Activated naive CD8-positive, alpha-beta T cell treated with anti-CD3 and anti-CD28 coated beads for 36 hours (primary cell): ENCODE measurements at regions not wholly inside any gene's neighbourhood (a gene's known extent, or its start where the extent isn't known, plus 50 kb on each side); places are given as distances from the start of the nearest gene placed in this dataset.

Experiments
- DNase-seq: peaks from one replicate; pipeline ENCODE4 v3.0.0; 2021
- H3K27ac Mint-ChIP-seq: one replicate; pipeline ENCODE4 v1.8.0; 2022; ENCODE audit warnings: mild to moderate bottlenecking, moderate library complexity, mixed read lengths
- H3K27me3 Mint-ChIP-seq: one replicate; pipeline ENCODE4 v1.8.0; 2022; ENCODE audit warnings: mild to moderate bottlenecking, mixed read lengths
- H3K36me3 Mint-ChIP-seq: one replicate; pipeline ENCODE4 v1.8.0; 2021; ENCODE audit warnings: mild to moderate bottlenecking, mixed read lengths
- H3K4me1 Mint-ChIP-seq: one replicate; pipeline ENCODE4 v1.8.0; 2021; ENCODE audit warnings: mixed read lengths
- H3K4me3 Mint-ChIP-seq: one replicate; pipeline ENCODE4 v1.8.0; 2022; ENCODE audit warnings: mild to moderate bottlenecking, moderate library complexity, mixed read lengths
- H3K9me3 Mint-ChIP-seq: one replicate; pipeline ENCODE4 v1.8.0; 2022; ENCODE audit warnings: mixed read lengths

DNA sequence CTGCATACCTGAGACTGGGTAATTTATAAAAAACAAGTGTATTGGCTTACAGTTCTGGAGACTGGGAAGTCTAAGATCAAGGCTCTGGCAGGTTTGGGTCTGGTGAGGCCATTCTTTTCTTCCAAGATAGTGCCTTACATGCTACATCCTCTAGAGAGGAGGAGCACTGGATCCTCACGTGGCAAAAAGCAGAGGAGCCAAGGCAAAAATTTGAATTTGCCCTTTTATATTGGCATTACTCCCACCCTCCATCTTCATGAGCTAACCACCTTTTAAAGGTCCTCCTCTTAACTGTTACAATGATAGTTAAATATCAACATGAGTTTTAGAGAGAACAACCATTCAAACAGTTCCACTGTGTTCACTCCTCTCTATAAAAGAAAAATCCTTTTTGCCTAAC is 286.3 kb upstream of the SEL1L start:
- DNase-seq, result no peak
- no peaks in the 10 kb centered on the region for H3K36me3 Mint-ChIP-seq
- peaks cover 3% of the 10 kb centered on the region for H3K9me3 Mint-ChIP-seq
- no peaks in the 10 kb centered on the region for H3K27me3 Mint-ChIP-seq
- H3K27ac Mint-ChIP-seq, result no peak overlapping the region
- no peak overlapping the region for H3K4me3 Mint-ChIP-seq
- no peaks in the 10 kb centered on the region for H3K4me1 Mint-ChIP-seq

- Mint-ChIP-seq H3K9me3 (peaks cover 4% of the 10 kb centered on the region), H3K4me3 (no peak overlapping the region), H3K4me1 (no peaks in the 10 kb centered on the region), H3K36me3 (no peaks in the 10 kb centered on the region), H3K27me3 (no peaks in the 10 kb centered on the region), H3K27ac (no peak overlapping the region)
- no peak for DNase-seq
Observed at GRCh38 chr14:81826081-81826480, 292.4 kb upstream of the SEL1L start.

DNA sequence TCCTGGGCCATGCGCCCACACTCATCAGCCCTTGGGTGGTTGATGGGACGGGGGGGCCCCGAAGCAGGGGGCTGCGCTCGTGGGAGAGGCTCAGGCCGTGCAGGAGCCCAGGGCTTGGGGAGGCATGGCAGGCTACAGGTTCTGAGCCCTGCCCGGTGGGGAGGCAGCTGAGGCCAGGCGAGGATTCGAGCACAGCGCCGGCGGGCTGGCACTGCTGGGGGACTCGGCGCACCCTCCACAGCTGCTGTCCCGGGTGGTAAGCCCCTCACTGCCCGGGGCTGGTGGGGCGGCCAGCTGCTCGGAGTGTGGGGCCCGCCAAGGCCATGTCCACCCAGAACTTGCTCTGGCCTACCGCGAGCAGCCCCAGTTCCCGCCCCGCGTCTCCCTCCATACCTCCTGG is 295.8 kb upstream of the SEL1L start:
- no peak overlapping the region for H3K27ac Mint-ChIP-seq
- H3K36me3 Mint-ChIP-seq, result no peaks in the 10 kb centered on the region
- peaks cover 1% of the 10 kb centered on the region for H3K9me3 Mint-ChIP-seq
- no peak overlapping the region for H3K4me3 Mint-ChIP-seq
- no peaks in the 10 kb centered on the region for H3K4me1 Mint-ChIP-seq
- no peak for DNase-seq
- H3K27me3 Mint-ChIP-seq, result no peaks in the 10 kb centered on the region

GRCh38 chr14:81831128-81831820 is 297.6 kb upstream of the SEL1L start:
- Mint-ChIP-seq H3K4me3 (no peak overlapping the region), H3K27me3 (no peaks in the 10 kb centered on the region), H3K27ac (no peak overlapping the region), H3K36me3 (no peaks in the 10 kb centered on the region), H3K9me3 (peaks cover 8% of the 10 kb centered on the region), H3K4me1 (no peaks in the 10 kb centered on the region)
- no peak for DNase-seq

- Mint-ChIP-seq H3K4me1 (no peaks in the 10 kb centered on the region), H3K36me3 (no peaks in the 10 kb centered on the region), H3K9me3 (peaks cover 7% of the 10 kb centered on the region), H3K4me3 (no peak overlapping the region), H3K27ac (no peak overlapping the region), H3K27me3 (no peaks in the 10 kb centered on the region)
- no peak for DNase-seq
Observed at GRCh38 chr14:81834308-81834707, 300.7 kb upstream of the SEL1L start.

DNA sequence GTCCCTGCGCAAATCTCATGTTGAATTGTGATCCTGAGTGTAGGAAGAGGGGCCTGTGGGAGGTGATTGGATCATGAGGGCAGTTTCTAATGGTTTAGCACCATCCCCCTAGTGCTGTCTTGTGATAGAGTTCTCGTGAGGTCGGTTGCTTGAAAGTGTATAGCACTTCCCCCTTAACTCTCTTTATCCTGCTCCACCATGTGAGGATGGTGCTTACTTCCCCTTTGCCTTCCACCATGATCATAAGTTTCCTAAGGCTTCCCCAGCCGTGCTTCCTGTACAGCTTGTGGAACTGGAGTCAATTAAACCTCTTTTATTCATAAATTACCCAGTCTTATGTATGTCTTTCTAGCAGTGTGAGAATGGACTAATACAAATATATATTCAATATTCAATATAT is 303.7 kb upstream of the SEL1L start:
- H3K4me1 Mint-ChIP-seq, result no peaks in the 10 kb centered on the region
- no peak overlapping the region for H3K27ac Mint-ChIP-seq
- no peak for DNase-seq

DNA sequence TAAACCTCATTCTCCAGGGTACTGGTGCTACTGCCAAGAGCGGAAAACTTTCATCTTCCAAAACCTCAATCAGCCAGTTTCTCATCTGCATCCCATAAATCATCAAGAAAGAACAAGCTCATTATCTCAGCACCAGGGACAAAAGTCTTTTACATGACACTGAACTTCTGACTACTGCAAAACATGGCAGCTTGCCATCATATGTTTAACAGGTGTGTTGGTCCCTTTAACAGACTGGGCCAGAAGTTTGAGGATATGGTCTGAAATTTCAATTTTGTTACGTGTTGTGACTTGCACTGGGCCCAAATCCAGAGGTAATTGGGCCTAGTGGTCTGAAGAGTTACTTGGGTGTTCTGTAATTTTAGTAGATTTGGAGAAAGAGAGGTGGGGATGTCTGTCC is 305.4 kb upstream of the SEL1L start:
- no peaks in the 10 kb centered on the region for H3K27me3 Mint-ChIP-seq
- H3K36me3 Mint-ChIP-seq, result no peaks in the 10 kb centered on the region
- H3K27ac Mint-ChIP-seq, result no peak overlapping the region
- DNase-seq, result no peak
- H3K4me1 Mint-ChIP-seq, result no peaks in the 10 kb centered on the region
- no peak overlapping the region for H3K4me3 Mint-ChIP-seq
- peaks cover 7% of the 10 kb centered on the region for H3K9me3 Mint-ChIP-seq

More for the DNA sequence above, 303.7 kb upstream of the SEL1L start:
- Mint-ChIP-seq H3K36me3 (no peaks in the 10 kb centered on the region), H3K4me3 (no peak overlapping the region), H3K9me3 (peaks cover 7% of the 10 kb centered on the region), H3K27me3 (no peaks in the 10 kb centered on the region)

DNA sequence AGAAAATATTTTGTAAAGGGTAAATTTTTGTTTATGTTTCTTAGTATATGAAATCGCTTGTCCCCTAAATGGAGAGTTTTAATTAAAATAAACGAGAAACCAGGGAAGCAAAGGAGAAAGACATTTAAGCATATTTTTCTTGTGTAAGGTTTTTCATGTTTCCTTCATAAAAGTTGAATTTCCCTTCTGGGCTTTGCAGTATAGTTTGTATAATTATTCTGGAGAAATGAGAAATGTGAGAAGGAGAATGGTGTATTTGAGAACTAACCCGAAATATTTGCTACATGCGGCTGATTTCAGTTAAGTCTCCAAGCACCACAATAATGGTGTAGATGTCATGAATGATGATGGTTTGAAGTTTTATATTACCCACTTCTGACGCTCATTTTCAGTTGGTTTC is 307.7 kb upstream of the SEL1L start:
- no peaks in the 10 kb centered on the region for H3K9me3 Mint-ChIP-seq
- no peaks in the 10 kb centered on the region for H3K4me1 Mint-ChIP-seq

GRCh38 chr14:81849714-81850113 is 316.1 kb upstream of the SEL1L start:
- H3K9me3 Mint-ChIP-seq, result peaks cover 9% of the 10 kb centered on the region
- H3K36me3 Mint-ChIP-seq, result no peaks in the 10 kb centered on the region
- H3K27ac Mint-ChIP-seq, result no peak overlapping the region
- H3K4me3 Mint-ChIP-seq, result no peak overlapping the region
- no peaks in the 10 kb centered on the region for H3K4me1 Mint-ChIP-seq
- DNase-seq, result no peak
- no peaks in the 10 kb centered on the region for H3K27me3 Mint-ChIP-seq

More for the DNA sequence above, 307.7 kb upstream of the SEL1L start:
- Mint-ChIP-seq H3K27ac (no peak overlapping the region), H3K4me3 (no peak overlapping the region), H3K36me3 (no peaks in the 10 kb centered on the region), H3K27me3 (no peaks in the 10 kb centered on the region)
- no peak for DNase-seq

DNA sequence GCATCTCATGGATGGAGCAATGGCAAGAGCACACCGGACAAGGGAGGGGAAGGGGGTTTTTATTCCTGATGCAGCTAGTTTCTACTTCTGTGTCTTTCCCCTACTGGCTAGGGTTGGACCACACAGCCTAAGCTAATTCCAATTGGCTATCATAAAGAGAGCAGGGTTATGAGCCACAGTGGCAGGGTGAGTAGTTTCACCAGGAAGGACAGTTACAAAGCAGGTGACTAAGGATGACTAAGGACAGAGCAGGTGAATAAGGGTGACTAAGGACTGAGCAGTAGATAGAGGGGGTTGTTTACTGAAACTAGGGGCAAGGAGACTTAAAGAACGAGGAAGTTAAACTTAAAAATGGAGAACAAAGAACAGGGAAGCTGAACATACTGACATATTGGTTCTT is 321.4 kb upstream of the SEL1L start:
- H3K27ac Mint-ChIP-seq, result no peak overlapping the region
- H3K4me1 Mint-ChIP-seq, result no peaks in the 10 kb centered on the region
- no peaks in the 10 kb centered on the region for H3K27me3 Mint-ChIP-seq

GRCh38 chr14:81859046-81859445 is 325.4 kb upstream of the SEL1L start:
- Mint-ChIP-seq H3K36me3 (no peaks in the 10 kb centered on the region), H3K4me3 (no peak overlapping the region), H3K9me3 (peaks cover 17% of the 10 kb centered on the region), H3K27me3 (no peaks in the 10 kb centered on the region), H3K4me1 (no peaks in the 10 kb centered on the region), H3K27ac (no peak overlapping the region)
- no peak for DNase-seq

More for the DNA sequence above, 321.4 kb upstream of the SEL1L start:
- Mint-ChIP-seq H3K9me3 (peaks cover 18% of the 10 kb centered on the region), H3K36me3 (no peaks in the 10 kb centered on the region), H3K4me3 (no peak overlapping the region)
- DNase-seq, result no peak

DNA sequence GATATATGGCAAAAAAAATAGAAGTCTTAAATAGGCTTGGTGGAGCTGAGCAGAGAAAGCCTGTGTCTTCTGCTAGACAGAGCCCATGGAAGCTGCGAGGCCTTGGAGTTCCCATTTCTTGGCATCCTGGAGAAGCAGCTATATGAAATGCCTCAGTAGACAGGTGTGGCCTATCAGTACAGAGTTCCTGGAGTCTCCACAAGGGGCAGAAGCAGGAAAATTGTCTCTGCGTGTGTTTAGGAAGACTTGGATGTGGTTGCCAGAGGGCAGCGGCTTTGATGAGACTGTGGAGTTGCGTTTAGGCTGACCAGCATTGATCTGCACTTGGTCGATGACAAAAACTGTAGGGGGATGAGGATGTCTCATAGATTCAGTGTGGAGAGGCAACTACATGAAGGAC is 334.5 kb upstream of the SEL1L start:
- no peak for DNase-seq
- Mint-ChIP-seq H3K27ac (no peak overlapping the region), H3K4me1 (no peaks in the 10 kb centered on the region), H3K27me3 (no peaks in the 10 kb centered on the region), H3K9me3 (no peaks in the 10 kb centered on the region), H3K36me3 (no peaks in the 10 kb centered on the region), H3K4me3 (no peak overlapping the region)

DNA sequence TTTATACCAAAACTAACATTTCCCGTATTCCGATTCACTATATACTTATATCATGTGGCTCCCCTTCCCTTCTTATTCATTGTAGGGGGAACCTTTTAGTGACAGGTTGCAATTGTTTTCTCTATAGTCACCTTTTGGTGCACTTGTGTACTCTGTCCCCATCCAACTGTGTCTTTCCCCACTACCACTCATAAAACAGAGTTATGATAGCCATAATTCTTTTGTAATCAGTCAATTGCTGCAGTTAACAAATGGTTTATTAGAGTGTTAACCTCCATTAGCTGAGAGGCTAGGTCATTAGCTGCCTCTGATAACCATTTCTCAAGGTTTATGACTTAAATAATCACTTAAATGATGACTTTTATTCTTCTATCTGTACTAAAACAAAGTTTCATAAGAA is 338.1 kb upstream of the SEL1L start:
- peaks cover 9% of the 10 kb centered on the region for H3K9me3 Mint-ChIP-seq
- no peak for DNase-seq
- no peaks in the 10 kb centered on the region for H3K36me3 Mint-ChIP-seq
- H3K4me3 Mint-ChIP-seq, result no peak overlapping the region
- no peaks in the 10 kb centered on the region for H3K4me1 Mint-ChIP-seq
- no peaks in the 10 kb centered on the region for H3K27me3 Mint-ChIP-seq
- no peak overlapping the region for H3K27ac Mint-ChIP-seq

DNA sequence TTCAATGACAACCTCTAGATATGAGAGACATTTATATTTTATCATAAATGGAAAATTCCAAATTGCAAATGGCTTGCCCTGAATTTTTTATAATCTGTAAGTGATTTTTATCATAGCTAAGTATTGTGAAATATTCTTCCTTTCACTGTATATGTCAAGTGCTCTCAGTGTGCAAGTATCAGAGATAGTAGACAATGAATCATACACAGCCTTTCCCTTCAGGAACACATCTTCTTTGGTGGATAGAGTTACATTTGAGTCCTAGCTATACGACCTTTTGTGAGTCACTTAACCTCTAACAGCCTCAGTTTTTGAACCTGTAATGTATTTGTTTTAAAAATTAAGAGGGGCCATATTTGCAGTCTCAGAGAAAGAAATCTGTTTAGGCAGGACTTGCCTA is 350.7 kb upstream of the SEL1L start:
- Mint-ChIP-seq H3K4me1 (no peaks in the 10 kb centered on the region), H3K27ac (no peak overlapping the region), H3K4me3 (no peak overlapping the region), H3K27me3 (no peaks in the 10 kb centered on the region), H3K36me3 (no peaks in the 10 kb centered on the region), H3K9me3 (peaks cover 2% of the 10 kb centered on the region)
- no peak for DNase-seq

DNA sequence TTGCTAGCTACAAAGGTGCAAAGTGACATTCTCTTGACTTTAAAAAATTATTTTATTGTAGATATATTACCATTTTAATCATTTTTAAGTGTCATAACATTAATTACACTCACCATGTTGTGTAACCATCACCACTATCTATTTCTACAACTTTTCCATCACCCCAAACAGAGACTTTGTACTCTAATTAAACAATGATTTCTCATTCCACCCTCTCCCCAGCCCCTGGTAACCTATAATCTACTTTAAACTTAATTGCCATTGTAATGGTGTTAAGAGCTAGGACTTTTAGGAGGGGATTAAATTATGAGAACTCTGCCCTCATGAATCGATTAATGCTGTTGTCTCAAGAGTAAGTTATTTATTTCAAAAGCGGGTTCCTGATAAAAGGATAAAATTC is 352.9 kb upstream of the SEL1L start:
- Mint-ChIP-seq H3K27me3 (no peaks in the 10 kb centered on the region), H3K27ac (no peak overlapping the region), H3K4me1 (no peaks in the 10 kb centered on the region), H3K4me3 (no peak overlapping the region), H3K9me3 (peaks cover 4% of the 10 kb centered on the region), H3K36me3 (no peaks in the 10 kb centered on the region)
- no peak for DNase-seq

GRCh38 chr14:81889529-81889928 is 355.9 kb upstream of the SEL1L start:
- Mint-ChIP-seq H3K27ac (no peak overlapping the region), H3K4me3 (no peak overlapping the region), H3K4me1 (no peaks in the 10 kb centered on the region), H3K27me3 (no peaks in the 10 kb centered on the region), H3K36me3 (no peaks in the 10 kb centered on the region), H3K9me3 (peaks cover 9% of the 10 kb centered on the region)
- no peak for DNase-seq
